ENCODE measurements at regions not wholly inside any gene's neighbourhood (a gene's known extent, or its start where the extent isn't known, plus 50 kb on each side); places are given as distances from the start of the nearest gene placed in this dataset.

DNA sequence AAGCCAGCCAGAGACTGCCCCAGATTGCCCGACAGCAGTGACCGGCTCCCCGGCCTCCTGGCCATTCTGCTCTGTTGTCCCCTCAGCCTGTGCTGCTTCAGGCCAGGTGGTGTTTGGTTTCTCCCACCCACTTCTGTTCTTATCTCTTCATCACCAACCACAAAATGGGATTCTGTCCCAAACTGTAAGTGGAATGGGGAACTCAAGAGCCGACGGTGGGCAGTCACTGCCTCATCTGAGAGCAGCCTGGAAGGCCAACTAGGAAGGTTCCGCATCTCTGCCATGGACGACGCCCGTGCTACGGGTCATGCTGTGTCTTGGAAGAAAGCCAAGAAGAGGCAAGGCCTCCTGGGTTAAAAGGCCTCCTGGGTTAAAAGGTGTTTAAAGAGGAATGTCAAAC lies 219.0 kb upstream of the PIK3R1 start:
- H3K9me3 Mint-ChIP-seq = no peaks in the 10 kb centered on the region
- H3K36me3 Mint-ChIP-seq (ENCODE audit: low read depth) = no peaks in the 10 kb centered on the region

DNA sequence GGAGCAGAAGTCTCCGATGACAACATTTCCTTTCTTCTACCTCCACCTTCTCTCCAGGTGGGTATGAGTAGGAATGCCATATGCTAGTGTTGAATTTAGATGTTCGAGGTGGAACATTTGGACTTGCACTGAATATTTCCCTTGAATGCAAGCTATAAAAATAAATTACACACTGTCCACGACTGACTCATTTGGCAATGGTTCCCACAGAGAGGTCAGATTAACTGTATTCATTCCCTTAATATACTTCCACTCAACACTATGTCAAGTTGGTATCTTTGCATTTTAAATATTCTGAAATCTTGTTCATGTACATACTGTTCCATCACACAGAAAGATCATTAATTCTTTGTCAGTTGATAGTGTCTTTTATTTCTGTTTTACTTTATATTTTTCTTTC lies 222.6 kb upstream of the PIK3R1 start:
- H3K36me3 Mint-ChIP-seq (ENCODE audit: low read depth) = no peaks in the 10 kb centered on the region
- H3K4me3 Mint-ChIP-seq = no peak overlapping the region
- peaks cover 7% of the 10 kb centered on the region for H3K27me3 Mint-ChIP-seq (ENCODE audit: low read depth)
- peaks cover 10% of the 10 kb centered on the region for H3K4me1 Mint-ChIP-seq
- no peak overlapping the region for H3K27ac Mint-ChIP-seq
- H3K9me3 Mint-ChIP-seq = no peaks in the 10 kb centered on the region
- TF ChIP-seq, protein P1, sequence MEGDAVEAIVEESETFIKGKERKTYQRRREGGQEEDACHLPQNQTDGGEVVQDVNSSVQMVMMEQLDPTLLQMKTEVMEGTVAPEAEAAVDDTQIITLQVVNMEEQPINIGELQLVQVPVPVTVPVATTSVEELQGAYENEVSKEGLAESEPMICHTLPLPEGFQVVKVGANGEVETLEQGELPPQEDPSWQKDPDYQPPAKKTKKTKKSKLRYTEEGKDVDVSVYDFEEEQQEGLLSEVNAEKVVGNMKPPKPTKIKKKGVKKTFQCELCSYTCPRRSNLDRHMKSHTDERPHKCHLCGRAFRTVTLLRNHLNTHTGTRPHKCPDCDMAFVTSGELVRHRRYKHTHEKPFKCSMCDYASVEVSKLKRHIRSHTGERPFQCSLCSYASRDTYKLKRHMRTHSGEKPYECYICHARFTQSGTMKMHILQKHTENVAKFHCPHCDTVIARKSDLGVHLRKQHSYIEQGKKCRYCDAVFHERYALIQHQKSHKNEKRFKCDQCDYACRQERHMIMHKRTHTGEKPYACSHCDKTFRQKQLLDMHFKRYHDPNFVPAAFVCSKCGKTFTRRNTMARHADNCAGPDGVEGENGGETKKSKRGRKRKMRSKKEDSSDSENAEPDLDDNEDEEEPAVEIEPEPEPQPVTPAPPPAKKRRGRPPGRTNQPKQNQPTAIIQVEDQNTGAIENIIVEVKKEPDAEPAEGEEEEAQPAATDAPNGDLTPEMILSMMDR (IDR thresholded peaks at IDR 0.05; ENCODE audit: unreplicated experiment in 3 of 3) = no peak

More for the DNA sequence above, 219.0 kb upstream of the PIK3R1 start:
- H3K27me3 Mint-ChIP-seq (ENCODE audit: low read depth) = no peaks in the 10 kb centered on the region
- no peak overlapping the region for H3K27ac Mint-ChIP-seq
- TF ChIP-seq, protein P1 (IDR thresholded peaks at IDR 0.05; ENCODE audit: unreplicated experiment in 3 of 3) = no peak
- no peak overlapping the region for H3K4me3 Mint-ChIP-seq
- H3K4me1 Mint-ChIP-seq = peaks cover 6% of the 10 kb centered on the region

DNA sequence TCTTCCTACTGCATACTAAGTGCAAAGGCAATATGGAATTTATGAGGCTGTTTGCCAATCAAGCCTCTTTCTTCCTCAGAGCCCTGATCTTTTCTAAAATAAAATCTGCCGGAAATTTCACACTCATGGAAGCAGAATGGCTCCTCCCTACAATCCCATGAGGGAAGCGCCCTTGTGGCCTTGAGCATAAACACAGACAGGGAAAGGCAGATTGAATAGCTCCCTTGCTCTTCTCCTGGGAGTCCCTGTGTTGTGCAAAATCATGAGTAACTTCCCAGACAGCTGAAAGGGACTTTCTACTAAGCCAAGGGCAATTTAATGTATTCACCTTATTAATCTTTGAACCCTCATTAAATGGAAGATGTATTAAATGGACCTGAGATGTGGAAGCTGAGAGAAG lies 226.1 kb upstream of the PIK3R1 start:
- Mint-ChIP-seq H3K27me3 (ENCODE audit: low read depth) (peaks cover 7% of the 10 kb centered on the region), H3K4me3 (no peak overlapping the region)

DNA sequence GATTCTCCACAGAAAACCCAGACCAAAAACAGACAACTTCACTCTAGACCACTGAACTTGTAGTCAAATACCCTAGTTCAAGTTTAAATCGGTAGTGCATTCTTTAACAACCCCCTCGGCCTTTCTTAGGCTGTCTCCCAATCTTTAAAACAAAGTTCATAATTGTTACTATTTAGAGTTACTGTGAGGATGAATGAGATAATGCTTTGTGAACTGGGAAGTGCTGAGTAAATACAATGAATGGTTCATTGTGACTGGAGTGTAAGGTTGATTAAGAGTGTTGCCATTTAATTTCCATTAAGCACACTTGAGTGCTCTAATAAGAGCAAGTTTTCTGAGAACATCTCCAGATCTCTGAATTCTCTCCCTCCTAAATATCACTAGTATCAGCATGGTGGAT lies 228.8 kb upstream of the PIK3R1 start:
- peaks cover 7% of the 10 kb centered on the region for H3K27me3 Mint-ChIP-seq (ENCODE audit: low read depth)
- H3K9me3 Mint-ChIP-seq = no peaks in the 10 kb centered on the region
- no peak overlapping the region for H3K4me3 Mint-ChIP-seq
- H3K4me1 Mint-ChIP-seq = peaks cover 11% of the 10 kb centered on the region
- H3K36me3 Mint-ChIP-seq (ENCODE audit: low read depth) = no peaks in the 10 kb centered on the region
- no peak overlapping the region for H3K27ac Mint-ChIP-seq
- TF ChIP-seq, protein P1 (IDR thresholded peaks at IDR 0.05; ENCODE audit: unreplicated experiment in 3 of 3) = no peak

More for the DNA sequence above, 226.1 kb upstream of the PIK3R1 start:
- Mint-ChIP-seq H3K27ac (no peak overlapping the region), H3K9me3 (no peaks in the 10 kb centered on the region), H3K4me1 (peaks cover 10% of the 10 kb centered on the region), H3K36me3 (ENCODE audit: low read depth) (no peaks in the 10 kb centered on the region)
- TF ChIP-seq, protein P1 (IDR thresholded peaks at IDR 0.05; ENCODE audit: unreplicated experiment in 3 of 3) = no peak

DNA sequence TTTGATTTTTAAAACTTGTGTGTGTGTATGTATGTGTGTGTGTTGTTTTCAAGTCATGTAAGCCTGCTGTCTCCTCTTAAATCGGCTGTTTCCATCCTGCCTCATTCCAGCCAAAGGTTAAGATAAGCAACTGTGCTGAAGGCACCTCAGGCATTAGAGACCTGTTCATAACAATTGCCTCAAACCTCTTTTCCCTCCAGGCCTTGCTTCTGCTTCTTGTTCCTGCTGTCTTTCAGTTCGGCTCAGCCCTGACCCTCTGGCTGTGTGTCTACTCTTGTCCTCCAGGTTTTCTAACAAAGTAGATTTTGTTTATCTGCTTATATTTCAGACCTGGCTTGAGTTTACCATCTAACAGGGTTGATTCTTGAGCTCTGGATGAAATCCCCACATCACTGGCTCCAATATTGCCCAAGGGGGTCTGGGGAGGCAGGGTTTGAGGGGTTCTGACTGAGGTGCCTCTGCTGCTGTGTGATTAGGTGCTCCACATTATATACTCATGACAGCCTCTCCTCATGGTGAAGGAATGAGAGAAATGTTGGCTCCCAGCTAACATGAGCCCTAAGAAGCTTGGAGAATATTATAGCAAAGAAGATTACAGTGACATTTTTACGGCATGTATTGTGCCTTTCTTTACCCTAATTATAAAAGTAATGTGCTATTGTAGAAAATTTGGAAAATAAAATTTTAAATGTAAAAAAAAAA lies 229.7 kb upstream of the PIK3R1 start:
- peaks cover 7% of the 10 kb centered on the region for H3K27me3 Mint-ChIP-seq (ENCODE audit: low read depth)
- H3K4me1 Mint-ChIP-seq = peaks cover 11% of the 10 kb centered on the region
- no peak overlapping the region for H3K4me3 Mint-ChIP-seq
- H3K9me3 Mint-ChIP-seq = no peaks in the 10 kb centered on the region
- no peaks in the 10 kb centered on the region for H3K36me3 Mint-ChIP-seq (ENCODE audit: low read depth)
- TF ChIP-seq, protein P1 (IDR thresholded peaks at IDR 0.05; ENCODE audit: unreplicated experiment in 3 of 3) = no peak
- peak overlapping the region in 1 of 3 experiments; percentile 24 for H3K27ac Mint-ChIP-seq

DNA sequence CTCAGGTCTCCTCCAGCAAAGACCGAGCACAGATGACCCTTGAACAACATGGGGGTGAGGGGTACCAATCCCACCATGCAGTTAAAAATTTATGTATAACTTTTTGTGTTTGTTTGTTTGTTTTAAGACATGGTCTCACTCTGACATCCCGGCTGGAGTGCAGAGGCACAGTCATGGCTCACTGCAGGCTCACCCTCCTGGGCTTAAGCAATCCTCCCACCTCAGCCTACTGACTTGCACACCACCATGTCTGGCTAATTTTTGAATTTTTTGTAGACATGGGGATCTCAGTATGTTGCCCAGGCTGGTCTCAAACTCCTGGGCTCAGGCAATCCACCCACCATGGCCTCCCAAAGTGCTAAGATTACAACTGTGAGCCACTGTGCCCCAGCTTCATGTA lies 231.0 kb upstream of the PIK3R1 start:
- Mint-ChIP-seq H3K4me3 (no peak overlapping the region), H3K27ac (no peak overlapping the region), H3K9me3 (no peaks in the 10 kb centered on the region), H3K4me1 (peaks cover 10% of the 10 kb centered on the region), H3K27me3 (ENCODE audit: low read depth) (peaks cover 6% of the 10 kb centered on the region), H3K36me3 (ENCODE audit: low read depth) (no peaks in the 10 kb centered on the region)
- TF ChIP-seq, protein P1 (IDR thresholded peaks at IDR 0.05; ENCODE audit: unreplicated experiment in 3 of 3) = no peak

Measured in nephron (organoid).